HCT116 (cell line): ENCODE measurements at regions not wholly inside any gene's neighbourhood (a gene's known extent, or its start where the extent isn't known, plus 50 kb on each side); places are given as distances from the start of the nearest gene placed in this dataset.

Experiments
- ATAC-seq: fragments of 200-7000 bp; cut with Tn5 transposase; 2 replicates; pipeline ENCODE4 v1.9.1; 2020; ENCODE audit warnings: mild to moderate bottlenecking, moderate library complexity
- BruUV-seq: library from RNA; stranded (reverse); fragments of 400-500 nt; replicated peaks from 2 replicates; lab custom pipeline; 2021; lab: Mats Ljungman, UMichigan
- CTCF ChIA-PET: fragments of 300-600 bp; sonication (Branson Sonifier 250); formaldehyde crosslinking; loops from one replicate; lab custom pipeline; 2021; ENCODE audit warnings: antibody characterized with exemption; lab: Charles Lee
- POLR2A ChIA-PET: fragments of 300-600, 350-600 bp; sonication (Branson Sonifier 250); formaldehyde crosslinking; loops from one replicate; lab custom pipeline; 2021; ENCODE audit warnings: antibody characterized with exemption; lab: Charles Lee
- RAD21 ChIA-PET, 2 experiments: fragments of 300-600 bp; sonication (Branson Sonifier 250); formaldehyde crosslinking; loops; one replicate each; lab custom pipeline; 2023; ENCODE audit warnings: low total read pairs in 2 of 2; ENCODE audit not compliant: uncharacterized antibody in 2 of 2, unreplicated experiment in 2 of 2, low non-redundant PET in 1 of 2; lab: Charles Lee
- DNase-seq: peaks from one replicate; pipeline ENCODE4 v3.0.0-alpha.2; 2010; ENCODE audit warnings: low read depth, low spot score
- H2AFZ ChIP-seq: fragments of 200-600 bp; shearing (Covaris generic), sonication (generic); 2 replicates; pipeline ENCODE4 v1.6.1; 2017; ENCODE audit warnings: low read depth, mixed run types, mixed read lengths, antibody characterized with exemption, low read length; ENCODE audit not compliant: poor library complexity, severe bottlenecking
- H3K27ac ChIP-seq: 2 replicates; pipeline ENCODE4 v1.5.1; 2012; ENCODE audit warnings: low read depth, low read length
- H3K27me3 ChIP-seq: fragments of 200-600 bp; sonication (generic); 2 replicates; pipeline ENCODE4 v1.6.1; 2016; ENCODE audit warnings: mixed run types, low read length, mixed read lengths; ENCODE audit not compliant: insufficient read depth
- H3K36me3 ChIP-seq, 2 experiments: fragments of 200-500 bp in 1 of 2; fragments of 200-600 bp in 1 of 2; sonication (Bioruptor generic) in 1 of 2; sonication (generic) in 1 of 2; 2 replicates each; pipeline versions ENCODE4 v1.5.1 to v1.6.1; 2014 to 2016; ENCODE audit warnings: low read length in 2 of 2, inconsistent platforms in 1 of 2, mixed read lengths in 1 of 2, mixed run types in 1 of 2; ENCODE audit not compliant: insufficient read depth in 2 of 2, control insufficient read depth in 1 of 2
- H3K4me1 ChIP-seq, 2 experiments: fragments of 200-600 bp in 1 of 2; sonication (generic) in 1 of 2; 2 replicates each; pipeline versions ENCODE4 v1.5.1 to v1.6.1; 2012 to 2017; ENCODE audit warnings: low read length in 2 of 2, inconsistent platforms in 1 of 2, mild to moderate bottlenecking in 1 of 2, mixed read lengths in 1 of 2, mixed run types in 1 of 2, moderate library complexity in 1 of 2; ENCODE audit not compliant: insufficient read depth in 2 of 2, control insufficient read depth in 1 of 2
- H3K4me2 ChIP-seq: fragments of 200-600 bp; sonication (generic); 2 replicates; pipeline ENCODE4 v1.6.1; 2017; ENCODE audit warnings: mixed run types, low read length, mixed read lengths
- H3K4me3 ChIP-seq, 2 experiments: fragments of 200-600 bp in 1 of 2; sonication (generic) in 1 of 2; replicated peaks in 1 of 2; 2 replicates each; pipeline ENCODE4 v1.5.1; 2011 to 2016; ENCODE audit warnings: low read length in 2 of 2, control low read depth in 1 of 2, low read depth in 1 of 2, mild to moderate bottlenecking in 1 of 2, mixed read lengths in 1 of 2, mixed run types in 1 of 2
- H3K79me2 ChIP-seq: fragments of 200-600 bp; sonication (generic); 2 replicates; pipeline ENCODE4 v1.6.1; 2017; ENCODE audit warnings: mild to moderate bottlenecking, mixed run types, low read length, moderate library complexity, mixed read lengths; ENCODE audit not compliant: insufficient read depth
- H3K9ac ChIP-seq: fragments of 200-600 bp; sonication (generic); 2 replicates; pipeline ENCODE4 v1.6.1; 2016; ENCODE audit warnings: low read length, mixed read lengths
- H3K9me2 ChIP-seq: fragments of 200-600 bp; sonication (generic), shearing (Covaris generic); 2 replicates; pipeline ENCODE4 v1.6.1; 2017; ENCODE audit warnings: mixed run types, mild to moderate bottlenecking, moderate library complexity; ENCODE audit not compliant: insufficient read depth
- H3K9me3 ChIP-seq, 2 experiments: fragments of 200-500 bp in 1 of 2; fragments of 200-600 bp in 1 of 2; sonication (Bioruptor generic) in 1 of 2; sonication (generic) in 1 of 2; 2 replicates each; pipeline ENCODE4 v1.6.1; 2014 to 2017; ENCODE audit warnings: low read length in 2 of 2, mixed read lengths in 2 of 2, inconsistent platforms in 1 of 2, low read depth in 1 of 2, mild to moderate bottlenecking in 1 of 2, mixed run types in 1 of 2, moderate library complexity in 1 of 2; ENCODE audit not compliant: control insufficient read depth in 1 of 2, insufficient read depth in 1 of 2
- H4K20me1 ChIP-seq: fragments of 200-600 bp; sonication (generic), shearing (Covaris generic); 2 replicates; pipeline ENCODE4 v1.6.1; 2017; ENCODE audit warnings: mixed run types, mild to moderate bottlenecking, moderate library complexity; ENCODE audit not compliant: insufficient read depth
- ATF3 ChIP-seq: IDR thresholded peaks from 2 replicates; pipeline ENCODE4 v1.6.1; 2012
- CBX3 ChIP-seq: IDR thresholded peaks from 2 replicates; pipeline ENCODE4 v1.6.1; 2012; ENCODE audit warnings: low read depth
- EGR1 ChIP-seq: IDR thresholded peaks from 2 replicates; pipeline ENCODE4 v1.6.1; 2012; ENCODE audit warnings: low read depth
- ELF1 ChIP-seq: IDR thresholded peaks from 2 replicates; pipeline ENCODE4 v1.6.1; 2012; ENCODE audit warnings: low read depth, borderline replicate concordance
- EZH2 ChIP-seq: fragments of 200-600 bp; sonication (generic); IDR thresholded peaks from 2 replicates; pipeline ENCODE4 v1.6.1; 2017; ENCODE audit warnings: antibody characterized with exemption, mixed run types
- FOSL1 ChIP-seq: IDR thresholded peaks from 2 replicates; pipeline ENCODE4 v1.6.1; 2012; ENCODE audit warnings: low read depth
- JUND ChIP-seq: IDR thresholded peaks from 2 replicates; pipeline ENCODE4 v1.6.1; 2012
- MAX ChIP-seq: IDR thresholded peaks from 2 replicates; pipeline ENCODE4 v1.6.1; 2012
- RAD21 ChIP-seq: IDR thresholded peaks from 2 replicates; pipeline ENCODE4 v1.6.1; 2012; ENCODE audit warnings: low read depth, mild to moderate bottlenecking
- REST ChIP-seq: IDR thresholded peaks from 2 replicates; pipeline ENCODE4 v1.6.1; 2012; ENCODE audit warnings: low read depth
- SIN3A ChIP-seq: IDR thresholded peaks from 2 replicates; pipeline ENCODE4 v1.6.1; 2012; ENCODE audit warnings: low read depth
- SP1 ChIP-seq: IDR thresholded peaks from 2 replicates; pipeline ENCODE4 v1.6.1; 2012; ENCODE audit warnings: low read depth
- SRF ChIP-seq: IDR thresholded peaks from 2 replicates; pipeline ENCODE4 v1.6.1; 2012; ENCODE audit warnings: low read depth
- YY1 ChIP-seq: IDR thresholded peaks from 2 replicates; pipeline ENCODE4 v1.6.1; 2011; ENCODE audit warnings: low read length, low read depth, moderate library complexity, mild to moderate bottlenecking; ENCODE audit not compliant: insufficient replicate concordance; ENCODE audit errors: extremely low read depth
- ZBTB33 ChIP-seq: IDR thresholded peaks from 2 replicates; pipeline ENCODE4 v1.6.1; 2011; ENCODE audit warnings: mild to moderate bottlenecking, low read length, moderate library complexity; ENCODE audit not compliant: insufficient replicate concordance; ENCODE audit errors: extremely low read depth
- ZFX ChIP-seq: fragments of 450-650 bp; IDR thresholded peaks from 2 replicates; pipeline ENCODE4 v1.6.1; 2017
- ZNF274 ChIP-seq: fragments of 200-500 bp; sonication (Bioruptor generic); IDR thresholded peaks from 2 replicates; pipeline ENCODE4 v1.6.1; 2014; ENCODE audit warnings: mild to moderate bottlenecking, low read depth, low read length, inconsistent platforms
- intact Hi-C: fragments of 100-400 bp; cut with micrococcal nuclease; formaldehyde crosslinking; loops from 2 replicates; pipeline ENCODE4 v1.10.0; 2022

DNA sequence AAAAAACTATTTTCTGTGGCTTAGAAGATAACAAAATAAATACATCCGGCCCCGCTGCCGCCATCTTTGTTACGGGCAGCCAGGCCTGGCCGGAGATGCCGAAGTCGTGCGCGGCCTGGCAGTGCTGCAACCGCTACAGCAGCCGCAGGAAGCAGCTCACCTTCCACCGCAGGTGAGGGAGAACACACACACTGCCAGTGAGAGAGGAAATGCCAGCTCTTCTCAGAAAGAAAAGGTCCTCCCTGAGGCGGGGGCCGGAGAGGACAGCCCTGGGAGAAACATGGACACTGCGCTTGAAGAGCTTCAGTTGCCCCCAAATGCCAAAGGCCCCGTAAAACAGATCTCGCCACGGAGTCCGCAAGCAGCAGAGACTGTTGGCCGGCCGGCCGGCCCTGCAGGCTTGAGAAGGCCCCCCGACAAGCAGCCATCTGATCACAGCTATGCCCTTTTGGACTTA lies 323.2 kb downstream of the AMY1C start (continued):
- TF ChIP-seq REST (no peak), ZNF274 (no peak), ZFX (no peak), EGR1 (no peak), FOSL1 (no peak), SRF (no peak)

GRCh38 chr1:104073463-104073902 lies 323.8 kb downstream of the AMY1C start:
- no peak overlapping the region for H3K9ac ChIP-seq
- ChIA-PET CTCF (no interaction called here), POLR2A (no interaction called here), RAD21 (no interaction called here)
- DNase-seq (no peak), ATAC-seq (no peak)
- H3K4me3 ChIP-seq, result no peak overlapping the region
- no peaks in the 10 kb centered on the region for H3K9me2 ChIP-seq
- no peaks in the 10 kb centered on the region for H3K27me3 ChIP-seq
- no peaks in the 10 kb centered on the region for H3K4me1 ChIP-seq
- H4K20me1 ChIP-seq, result no peaks in the 10 kb centered on the region
- no peaks in the 10 kb centered on the region for H3K79me2 ChIP-seq
- intact Hi-C loops, result no loop called here
- peaks cover 0 to 9% of the 10 kb centered on the region in 2 experiments; a peak in 2 of 4 replicates for H3K9me3 ChIP-seq
- no peaks in the 10 kb centered on the region for H3K36me3 ChIP-seq
- BruUV-seq, result no TSS peak
- H3K27ac ChIP-seq, result no peak overlapping the region
- no peak overlapping the region for H3K4me2 ChIP-seq
- no peak overlapping the region for H2AFZ ChIP-seq
- TF ChIP-seq CBX3 (no peak), ZNF274 (no peak), EZH2 (no peak), REST (no peak), SIN3A (no peak), SP1 (no peak), JUND (no peak), ZBTB33 (no peak), RAD21 (no peak), MAX (no peak), YY1 (no peak), SRF (no peak), ELF1 (no peak), EGR1 (no peak), ATF3 (no peak)
